NCI-H345 (cell line): ENCODE measurements at regions not wholly inside any gene's neighbourhood (a gene's known extent, or its start where the extent isn't known, plus 50 kb on each side); places are given as distances from the start of the nearest gene placed in this dataset.

Source experiments
- DNase-seq: peaks from one replicate; lab custom pipeline; 2025; lab: John Stamatoyannopoulos, UW

DNA sequence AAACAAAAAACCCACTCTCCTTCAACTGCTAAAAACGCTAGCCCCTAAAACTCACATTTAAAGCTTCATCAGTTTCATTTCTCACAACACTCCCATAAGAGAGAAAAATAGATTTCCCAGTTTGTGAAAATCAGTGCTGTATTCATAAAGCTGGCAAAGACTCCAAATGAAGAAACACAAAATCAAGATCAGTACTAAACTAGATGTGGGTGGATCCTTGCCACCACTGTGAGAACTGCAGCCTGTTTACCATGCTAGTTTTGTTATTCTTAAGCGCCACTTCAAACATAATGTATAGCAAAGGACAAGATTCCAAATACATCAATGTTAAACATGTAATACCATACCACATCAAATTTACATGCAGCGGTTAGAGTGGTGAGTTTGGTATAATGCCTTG is 104.5 kb upstream of the CCDC150 start:
- DNase-seq, result no peak

DNA sequence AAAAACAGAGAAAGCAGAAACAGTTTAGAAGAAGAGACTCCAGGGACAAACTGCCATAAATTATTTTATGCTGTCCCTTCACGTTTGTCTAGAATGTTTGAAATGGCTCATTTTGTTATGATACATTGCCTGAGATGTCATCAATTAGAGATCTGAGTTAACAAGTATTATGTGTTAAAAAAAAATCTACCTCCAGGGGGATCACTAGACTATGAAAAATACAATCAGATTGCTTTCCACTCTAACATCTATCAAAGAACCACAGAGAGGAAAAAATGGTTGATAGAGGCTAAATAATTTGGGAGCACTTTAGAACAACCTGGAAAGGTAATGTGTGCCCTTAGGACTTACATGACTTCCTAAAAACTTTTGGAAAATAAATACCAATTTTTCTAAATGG is 103.8 kb upstream of the CCDC150 start:
- peak; percentile 3 for DNase-seq

DNA sequence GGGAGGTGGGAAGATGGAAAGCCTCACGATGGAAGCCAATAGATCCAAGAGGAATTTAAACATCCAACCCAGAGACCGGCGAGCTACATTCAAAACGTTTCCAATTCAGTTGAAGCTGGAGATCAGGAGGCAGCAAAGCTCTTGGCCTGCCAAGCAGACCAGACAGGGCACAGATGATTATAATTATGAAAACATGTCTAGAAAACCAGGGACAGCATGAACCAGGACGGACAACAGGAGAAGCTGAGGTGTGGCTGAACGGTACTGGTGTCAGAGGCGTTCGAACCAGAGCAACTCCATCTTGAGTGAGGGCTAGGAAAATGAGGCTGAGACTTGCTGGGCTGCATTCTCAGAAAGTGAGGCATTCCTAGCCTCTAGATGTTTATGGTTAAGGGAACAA is 102.2 kb upstream of the CCDC150 start:
- no peak for DNase-seq

DNA sequence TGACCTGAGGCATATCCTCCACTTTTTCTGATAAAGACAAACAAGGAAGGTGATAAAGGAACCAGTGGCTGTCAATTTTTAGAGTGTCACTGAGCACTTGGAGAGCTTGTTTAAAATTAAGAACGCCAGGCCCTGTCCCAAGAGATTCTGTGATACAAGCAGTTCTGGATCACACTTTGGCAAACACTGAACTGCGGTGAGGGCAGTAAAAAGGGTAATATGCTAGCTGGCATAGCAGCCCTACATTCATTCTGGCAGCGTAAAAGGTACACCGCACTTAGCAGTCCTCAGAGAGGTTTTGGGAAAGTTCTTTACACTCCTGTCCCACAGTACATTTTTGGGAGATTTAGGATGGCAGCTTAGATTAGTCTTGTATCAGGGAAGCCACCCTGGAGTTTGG is 101.3 kb upstream of the CCDC150 start:
- no peak for DNase-seq

DNA sequence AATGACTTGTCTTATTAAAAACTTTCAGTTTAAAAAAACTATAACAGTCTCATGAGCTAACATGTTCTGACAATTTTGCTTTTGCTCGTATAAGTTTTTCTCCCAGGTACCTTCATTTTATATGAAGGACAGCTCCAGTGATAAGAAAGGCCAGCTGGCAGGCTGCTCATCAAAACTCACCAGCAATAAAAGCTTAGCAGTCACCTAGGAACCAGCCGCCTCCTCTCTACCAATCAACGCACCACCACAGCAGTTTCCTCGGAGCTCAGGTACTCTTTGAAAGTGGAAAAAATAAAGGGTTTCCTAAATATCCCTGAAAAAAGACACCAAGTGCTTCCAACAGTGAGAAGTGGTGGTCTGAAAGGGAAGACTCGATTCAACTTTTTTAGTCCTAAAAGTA is 100.9 kb upstream of the CCDC150 start:
- no peak for DNase-seq

DNA sequence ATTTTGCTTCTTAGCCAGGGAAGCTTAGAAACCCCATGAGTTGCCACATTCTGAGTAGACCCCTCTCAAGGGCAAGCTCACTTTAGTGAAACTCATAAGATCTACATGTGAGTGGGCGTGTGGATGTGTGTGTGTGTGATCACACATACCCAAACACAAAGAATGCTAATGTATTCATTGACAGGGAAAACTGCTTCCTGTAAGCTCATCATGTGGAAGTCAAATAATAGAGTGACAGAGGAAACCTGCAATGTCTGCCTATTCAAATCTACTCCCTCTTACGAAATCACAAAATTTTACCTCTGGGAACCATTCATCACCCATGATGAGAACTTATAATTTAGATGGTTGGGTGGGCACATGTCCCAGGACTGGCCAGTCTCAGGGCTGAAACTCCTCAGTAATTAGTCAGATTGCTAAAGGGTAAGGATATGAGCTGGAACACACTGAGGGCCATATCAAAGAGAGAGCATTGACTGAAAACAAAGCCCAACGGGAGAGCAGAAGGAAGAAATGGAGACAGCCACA is 94.5 kb upstream of the CCDC150 start:
- DNase-seq, result no peak

DNA sequence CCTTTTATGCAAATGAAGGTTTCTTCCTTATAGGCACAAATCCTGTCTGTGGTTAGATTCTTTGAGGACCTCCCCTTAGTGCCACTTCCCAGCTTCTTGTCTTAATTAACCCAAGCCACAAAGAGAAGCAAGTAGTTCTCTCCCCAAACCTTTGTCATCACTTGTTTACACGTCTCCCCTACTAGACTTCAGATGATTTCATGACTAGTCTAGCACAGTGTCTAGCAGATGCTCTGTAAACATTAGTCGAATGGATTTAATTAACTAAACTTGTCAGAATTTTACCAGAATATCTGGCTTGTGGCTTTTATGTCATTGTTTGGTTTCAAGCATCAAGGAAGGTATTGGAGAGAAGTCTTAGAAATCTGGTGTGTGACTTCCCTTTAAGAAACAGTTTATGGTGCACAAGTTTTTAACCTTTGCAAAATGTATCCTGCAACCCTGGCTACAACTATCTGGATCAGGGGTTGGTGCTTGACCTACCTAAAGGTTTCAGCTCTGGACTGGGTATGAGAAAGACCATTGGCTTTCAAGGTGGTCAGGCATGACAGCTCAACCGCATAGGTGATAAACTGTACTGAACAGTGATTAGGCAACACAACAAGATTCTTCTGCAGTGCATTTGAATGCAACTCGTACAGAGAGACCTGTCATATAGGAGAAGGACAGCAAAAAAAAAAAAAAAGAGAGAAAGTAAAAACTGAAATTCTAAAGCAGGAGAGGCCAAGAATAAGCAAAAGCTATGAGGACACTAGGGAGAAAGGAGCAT is 93.2 kb upstream of the CCDC150 start:
- DNase-seq, result no peak

DNA sequence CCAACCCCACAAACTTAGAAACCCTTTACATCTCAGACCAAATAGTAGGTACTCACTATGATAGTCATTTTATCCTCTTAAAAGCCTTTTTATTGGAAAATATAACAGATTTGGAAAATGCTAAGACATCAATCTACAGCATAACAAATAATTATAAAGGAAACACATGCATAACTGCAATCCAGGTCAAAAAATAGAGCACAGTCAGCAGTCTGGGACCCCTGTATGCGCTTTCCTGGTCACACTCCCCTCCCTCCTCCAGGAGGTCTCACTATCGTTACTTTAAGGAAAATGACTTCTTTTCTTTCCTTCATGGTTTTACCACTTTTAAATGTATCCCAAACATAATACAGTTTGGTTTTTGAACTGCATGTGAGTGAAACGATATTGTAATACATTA is 90.5 kb upstream of the CCDC150 start:
- DNase-seq, result no peak

DNA sequence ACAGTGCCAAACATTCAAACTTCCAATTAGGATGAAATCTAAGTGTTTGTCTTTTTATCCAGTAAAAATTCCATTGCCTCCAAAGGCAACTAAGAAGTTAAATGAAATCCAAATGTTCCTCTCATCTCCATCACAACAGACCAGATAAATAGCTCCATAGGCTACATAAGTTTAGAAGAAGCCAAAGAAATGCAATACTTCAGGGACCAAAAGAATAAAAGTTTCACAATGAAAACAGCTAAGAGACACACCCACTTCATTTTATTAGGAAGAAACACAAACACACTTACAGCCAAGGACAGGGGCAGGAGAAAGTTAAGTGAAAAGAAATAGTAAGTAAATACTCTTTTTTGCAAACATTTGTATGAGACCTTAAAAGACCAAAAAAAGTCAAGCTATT is 88.5 kb upstream of the CCDC150 start:
- DNase-seq, result no peak

DNA sequence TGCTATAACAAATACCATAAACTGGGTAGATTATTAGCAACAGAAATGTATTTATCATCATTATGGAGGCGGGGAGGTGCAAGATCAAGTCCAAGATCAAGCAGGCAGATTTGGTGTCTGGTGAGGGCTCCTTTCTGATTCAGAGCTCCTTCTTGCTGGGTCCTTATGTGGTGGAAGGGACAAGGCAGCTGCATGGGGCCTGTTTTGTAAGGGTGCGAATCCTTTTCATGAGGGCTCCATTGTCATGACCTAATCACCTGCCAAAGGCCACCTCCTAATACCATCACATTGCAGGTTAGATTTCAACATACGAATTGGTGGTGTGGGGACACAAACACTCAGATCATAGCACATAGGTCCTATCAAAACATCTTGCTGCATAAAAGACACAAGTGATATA is 84.4 kb upstream of the CCDC150 start:
- DNase-seq, result no peak

DNA sequence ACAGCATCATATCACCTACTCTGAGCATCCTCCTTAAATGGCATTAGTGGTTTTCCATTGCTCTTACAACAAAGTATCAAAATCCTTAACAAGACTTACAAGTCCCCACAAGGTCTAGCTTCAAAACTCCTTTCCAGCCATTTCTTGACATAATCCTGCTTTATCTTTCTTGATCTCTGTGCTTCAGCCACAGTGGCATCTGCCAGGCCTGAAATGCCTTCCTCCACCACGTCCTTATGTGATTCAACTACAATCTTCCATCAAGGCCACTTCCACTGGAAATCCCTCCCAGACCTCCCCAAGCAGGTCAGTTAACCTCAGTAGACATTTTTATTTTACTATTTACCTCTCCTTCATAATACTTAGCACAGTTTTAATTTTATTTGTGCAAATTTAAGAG is 83.8 kb upstream of the CCDC150 start:
- DNase-seq, result no peak

DNA sequence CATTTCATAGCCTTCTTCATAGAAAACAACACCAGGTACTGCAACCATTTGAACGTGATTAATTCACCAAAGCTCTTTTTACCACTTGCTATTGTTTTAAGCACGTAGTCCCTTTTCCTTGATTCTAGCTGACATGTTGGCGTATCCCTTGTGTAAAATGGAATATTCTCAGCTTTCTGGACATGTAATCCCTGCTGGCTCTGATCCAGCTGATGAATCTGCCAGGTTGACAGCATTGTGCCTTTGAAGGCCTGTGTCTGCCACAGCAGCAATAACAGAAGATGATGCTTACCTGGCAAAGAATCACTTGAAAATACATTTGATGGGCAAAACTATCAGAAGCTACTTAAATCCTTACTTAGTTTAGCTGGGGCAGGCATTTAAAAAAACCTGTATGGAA is 81.0 kb upstream of the CCDC150 start:
- DNase-seq, result no peak

DNA sequence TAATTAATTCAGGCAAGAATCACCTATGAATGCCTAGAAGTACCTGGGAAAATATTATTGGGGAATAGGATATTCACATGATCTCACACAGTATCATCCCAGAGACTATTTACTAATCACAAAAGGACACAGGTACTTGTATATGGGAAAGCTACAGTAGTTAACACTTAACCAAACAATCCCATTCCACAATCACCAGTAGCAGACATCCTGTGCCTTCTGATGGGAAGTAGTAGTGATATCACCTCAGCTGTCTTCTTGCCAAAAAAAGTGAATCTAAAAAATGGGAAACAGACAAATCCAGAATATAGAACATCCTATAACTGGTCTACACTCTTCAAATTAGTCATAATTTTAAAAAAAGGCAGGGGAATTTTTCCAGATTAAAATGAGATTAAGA is 75.6 kb upstream of the CCDC150 start:
- no peak for DNase-seq

DNA sequence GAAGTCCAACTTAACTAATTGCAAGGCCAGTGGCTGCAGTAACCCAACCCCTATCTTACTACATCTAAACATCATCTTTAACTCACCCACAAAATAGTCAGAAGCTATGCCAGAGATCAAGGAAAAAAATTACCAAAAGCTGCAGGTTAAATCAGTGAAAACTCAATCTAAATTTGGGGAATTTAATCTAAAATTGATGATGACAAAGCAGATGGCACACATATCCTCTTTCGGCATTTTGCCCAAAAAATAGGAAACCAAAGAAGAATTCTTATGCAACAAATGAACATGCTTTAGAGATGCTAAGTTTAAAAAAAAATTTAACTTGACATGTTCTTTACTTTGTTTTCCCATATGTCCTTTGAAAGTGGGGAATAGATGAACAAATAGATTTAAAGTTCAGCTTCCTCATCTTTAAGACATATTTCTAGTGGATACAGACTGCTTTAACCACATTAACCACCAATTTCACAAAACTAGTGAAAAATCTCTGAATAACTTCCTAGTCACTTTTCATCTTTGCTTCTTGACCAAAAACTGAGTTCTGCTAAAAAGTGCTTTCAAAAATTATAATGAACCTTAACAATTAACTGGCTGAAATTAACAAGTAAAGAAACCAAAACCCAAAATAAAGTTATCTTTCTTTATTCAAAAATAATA is 74.3 kb upstream of the CCDC150 start:
- no peak for DNase-seq

DNA sequence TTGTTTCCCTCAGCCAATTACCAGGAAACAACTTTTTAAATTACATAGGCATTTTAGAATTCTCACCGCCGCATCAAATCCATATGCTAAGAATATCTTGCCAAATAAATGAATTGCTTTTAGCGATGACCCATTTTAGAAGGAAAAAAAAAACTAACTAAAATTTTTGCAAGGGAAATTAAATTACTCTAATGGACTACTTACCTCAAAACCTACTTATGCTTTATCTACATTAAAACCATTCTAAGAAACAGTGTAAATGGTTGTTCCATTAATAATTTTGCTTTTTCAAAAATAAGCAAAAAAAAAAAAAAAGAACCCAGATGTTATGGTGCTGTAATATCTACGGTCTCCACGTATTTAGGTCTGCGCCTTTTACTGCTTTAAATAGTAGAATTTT is 73.5 kb upstream of the CCDC150 start:
- no peak for DNase-seq

DNA sequence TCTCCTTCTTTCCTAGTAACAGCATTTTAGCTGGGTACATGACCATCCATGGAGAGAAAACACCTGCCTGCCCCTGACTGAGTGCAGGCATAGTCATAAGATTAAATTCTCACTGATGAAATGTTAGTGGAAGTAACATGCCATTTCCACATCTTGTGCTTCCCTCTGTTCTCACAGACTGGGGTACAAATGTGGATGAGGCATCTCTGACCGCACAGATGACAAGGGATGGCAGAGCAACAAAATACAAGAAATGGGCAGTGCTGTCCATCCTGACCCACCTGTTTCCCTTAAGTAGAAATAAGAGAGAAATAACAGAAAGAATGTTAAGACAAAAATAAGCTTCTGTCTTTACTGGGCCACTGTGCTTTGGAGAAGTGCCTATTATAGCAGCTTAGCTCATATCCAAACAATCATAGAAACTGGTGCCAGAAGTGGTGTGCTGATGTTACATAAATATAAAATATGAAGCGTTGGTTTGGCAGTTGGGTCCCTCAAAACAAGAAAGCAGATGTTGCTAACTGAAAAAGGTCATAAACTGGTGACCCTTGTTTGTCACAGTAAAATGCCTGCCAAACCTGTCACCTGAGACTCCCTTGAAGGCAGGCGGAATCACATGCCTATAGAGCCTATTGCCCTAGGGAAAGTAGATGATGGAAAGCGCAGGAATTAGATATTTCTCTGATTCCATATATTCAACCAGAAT is 72.4 kb upstream of the CCDC150 start:
- DNase-seq, result no peak

DNA sequence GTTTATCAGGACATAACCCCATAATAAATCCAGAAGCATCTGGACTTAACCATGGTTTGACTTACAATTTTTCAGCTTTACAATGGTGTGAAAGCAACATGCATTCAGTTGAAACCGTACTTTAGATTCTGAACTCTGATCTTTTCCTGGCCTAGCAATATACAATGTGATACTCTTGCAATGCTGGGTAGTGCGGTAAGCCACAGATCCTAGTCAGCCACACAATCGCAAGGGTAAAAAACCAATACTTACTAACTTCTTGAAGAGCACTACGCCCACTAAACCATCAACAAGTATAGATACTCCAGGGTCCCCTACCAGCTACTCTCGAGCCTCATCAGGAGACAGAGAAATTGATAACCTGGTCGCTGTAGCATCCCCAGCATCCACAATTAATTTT is 71.0 kb upstream of the CCDC150 start:
- no peak for DNase-seq

DNA sequence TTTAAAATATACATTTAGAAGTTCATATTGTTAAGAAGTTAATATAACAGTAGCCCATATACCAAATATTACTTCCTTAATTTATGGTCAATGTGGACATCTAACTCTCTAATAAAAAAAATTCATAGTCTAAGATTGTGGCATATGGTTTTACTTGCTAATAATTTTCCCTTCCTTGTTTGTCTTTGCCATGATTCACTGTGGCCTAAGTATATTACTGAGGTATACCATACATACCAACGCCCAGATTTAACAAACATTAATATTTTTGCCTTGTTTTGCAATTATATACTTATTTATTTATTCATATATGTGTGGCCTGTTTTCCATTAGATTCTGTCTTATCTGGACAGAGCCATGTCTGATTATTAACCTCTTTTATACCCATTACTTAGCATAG is 54.6 kb upstream of the CCDC150 start:
- no peak for DNase-seq

DNA sequence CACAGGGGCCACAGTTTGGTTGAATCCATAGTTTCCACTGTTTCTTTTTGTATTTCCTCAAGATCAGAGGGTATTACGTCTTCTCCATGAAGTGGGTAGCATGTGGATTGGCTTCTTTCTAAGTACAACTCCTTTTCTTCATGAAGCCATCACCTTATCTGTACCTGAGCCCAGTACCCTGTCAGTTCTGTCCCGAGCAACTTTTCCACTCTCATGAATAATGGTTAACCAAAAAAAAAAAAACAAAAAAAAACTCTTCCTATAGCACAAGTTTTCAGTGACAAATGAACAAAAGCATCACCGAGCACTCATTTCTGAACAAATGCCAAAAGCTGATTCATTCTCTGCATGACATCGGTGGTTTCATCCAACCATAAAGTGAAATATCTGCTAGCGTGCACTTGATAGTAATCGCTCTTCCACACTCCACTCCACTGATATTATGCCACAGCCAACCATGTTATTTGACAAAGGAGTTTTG is 53.0 kb upstream of the CCDC150 start:
- DNase-seq, result peak; percentile 93

DNA sequence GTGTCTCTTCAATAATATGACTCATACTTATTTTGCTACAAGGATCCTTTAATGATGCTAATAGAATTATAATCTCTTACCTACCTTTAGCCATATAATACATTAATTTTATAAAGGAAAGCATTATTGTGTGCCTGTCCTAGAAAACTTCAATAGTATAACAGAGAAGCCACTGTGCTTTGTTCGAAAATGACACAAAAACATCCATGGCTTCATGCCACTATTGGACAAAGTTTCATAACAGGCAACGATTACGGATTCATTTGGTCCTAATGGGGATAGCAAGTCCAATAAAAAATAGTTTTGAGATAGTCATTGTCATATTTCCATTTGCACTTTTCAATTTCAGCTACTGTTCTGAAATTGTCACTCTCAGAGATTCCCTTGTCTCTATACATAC is 52.5 kb upstream of the CCDC150 start:
- DNase-seq, result no peak

DNA sequence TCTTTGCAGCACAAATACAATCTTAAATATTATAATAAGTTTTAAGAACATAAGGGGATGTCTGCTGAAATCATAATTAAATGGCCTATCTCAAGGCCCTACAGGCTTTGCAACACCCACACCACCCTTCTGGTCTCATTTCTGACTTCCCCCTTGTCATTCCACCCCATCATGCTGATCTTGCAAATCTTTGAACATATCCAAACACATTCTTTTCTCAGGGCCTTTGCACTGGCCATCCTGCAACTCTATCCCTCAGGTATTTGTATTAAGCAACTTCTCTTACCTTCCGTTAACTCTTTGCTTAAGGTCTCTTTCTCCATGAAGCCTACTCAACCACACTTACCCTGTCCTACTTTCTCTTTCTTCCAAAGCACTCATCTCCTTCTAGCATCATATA is 51.8 kb upstream of the CCDC150 start:
- no peak for DNase-seq

DNA sequence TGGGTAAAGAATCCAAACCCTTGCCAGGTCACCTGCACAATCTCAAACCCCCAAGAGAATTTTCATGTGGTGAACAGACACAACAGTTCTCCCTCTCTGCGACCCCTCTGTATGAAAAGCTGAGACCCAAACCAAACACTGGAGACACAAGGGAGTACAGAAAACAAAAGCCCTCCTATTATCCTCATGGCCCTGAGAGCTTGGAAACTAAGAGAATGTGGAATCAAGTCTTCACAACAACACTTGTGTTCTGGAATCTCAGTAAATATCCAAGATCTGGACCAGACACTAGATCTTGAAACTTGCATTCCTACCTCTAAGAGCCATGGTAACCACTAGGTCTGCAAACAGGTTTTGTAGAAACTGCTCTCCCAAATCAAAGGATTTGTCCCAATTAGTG is 50.1 kb upstream of the CCDC150 start:
- no peak for DNase-seq
